Neuronal stem cell (in vitro differentiated cells): ENCODE measurements at regions not wholly inside any gene's neighbourhood (a gene's known extent, or its start where the extent isn't known, plus 50 kb on each side); places are given as distances from the start of the nearest gene placed in this dataset.

Experiments
- DNase-seq: peaks from one replicate; pipeline ENCODE4 v3.0.0-alpha.2; 2013; ENCODE audit warnings: low spot score
- H2AFZ ChIP-seq: one replicate; pipeline ENCODE4 v1.6.1; 2013; ENCODE audit warnings: mild to moderate bottlenecking, low read length, inconsistent platforms
- H2AK5ac ChIP-seq: 2 replicates; pipeline ENCODE4 v1.6.1; 2013; ENCODE audit warnings: low read depth, mild to moderate bottlenecking, inconsistent platforms, low read length, moderate library complexity, mixed read lengths
- H2BK120ac ChIP-seq: 2 replicates; pipeline ENCODE4 v1.6.1; 2013; ENCODE audit warnings: low read depth, mild to moderate bottlenecking, inconsistent platforms, low read length, moderate library complexity, mixed read lengths
- H2BK12ac ChIP-seq: one replicate; pipeline ENCODE4 v1.6.1; 2013; ENCODE audit warnings: low read length, inconsistent platforms
- H2BK15ac ChIP-seq: 2 replicates; pipeline ENCODE4 v1.6.1; 2013; ENCODE audit warnings: mild to moderate bottlenecking, low read length, inconsistent platforms, mixed read lengths
- H2BK5ac ChIP-seq: one replicate; pipeline ENCODE4 v1.6.1; 2013; ENCODE audit warnings: inconsistent platforms, mild to moderate bottlenecking, low read length, moderate library complexity
- H3K14ac ChIP-seq: one replicate; pipeline ENCODE4 v1.6.1; 2013; ENCODE audit warnings: low read length, inconsistent platforms
- H3K18ac ChIP-seq: 2 replicates; pipeline ENCODE4 v1.6.1; 2013; ENCODE audit warnings: low read length, inconsistent platforms
- H3K23ac ChIP-seq: 2 replicates; pipeline ENCODE4 v1.6.1; 2013; ENCODE audit warnings: low read depth, mild to moderate bottlenecking, mixed read lengths, low read length, inconsistent platforms; ENCODE audit not compliant: poor library complexity
- H3K27ac ChIP-seq: replicated peaks from 3 replicates; pipeline ENCODE4 v1.5.1; 2013; ENCODE audit warnings: low read length, inconsistent platforms
- H3K27me3 ChIP-seq, 3 experiments: 2 replicates each; pipeline ENCODE4 v1.6.1; 2013; ENCODE audit warnings: low read length in 3 of 3, mild to moderate bottlenecking in 2 of 3, inconsistent platforms in 1 of 3, low read depth in 1 of 3, mixed read lengths in 1 of 3, moderate library complexity in 1 of 3; ENCODE audit not compliant: control insufficient read depth in 3 of 3, insufficient read depth in 3 of 3
- H3K36me3 ChIP-seq, 2 donors: replicated peaks in 1 of 2; 2 replicates each; pipeline ENCODE4 v1.6.1; 2013; ENCODE audit warnings: low read length in 2 of 2; ENCODE audit not compliant: control insufficient read depth in 2 of 2, insufficient read depth in 2 of 2
- H3K4ac ChIP-seq: 2 replicates; pipeline ENCODE4 v1.6.1; 2013; ENCODE audit warnings: inconsistent platforms, mild to moderate bottlenecking, low read length, moderate library complexity
- H3K4me1 ChIP-seq, 2 donors: 1 replicate in 1 of 2; 2 replicates in 1 of 2; pipeline ENCODE4 v1.6.1; 2013; ENCODE audit warnings: low read length in 2 of 2, low read depth in 1 of 2; ENCODE audit not compliant: control insufficient read depth in 2 of 2, insufficient read depth in 1 of 2
- H3K4me2 ChIP-seq: one replicate; pipeline ENCODE4 v1.6.1; 2013; ENCODE audit warnings: mild to moderate bottlenecking, low read length, inconsistent platforms; ENCODE audit not compliant: insufficient read depth, poor library complexity, severe bottlenecking
- H3K4me3 ChIP-seq, 2 donors: 2 replicates each; pipeline ENCODE4 v1.5.1; 2013; ENCODE audit warnings: low read length in 2 of 2, mild to moderate bottlenecking in 2 of 2, inconsistent platforms in 1 of 2, moderate library complexity in 1 of 2
- H3K79me1 ChIP-seq: one replicate; pipeline ENCODE4 v1.6.1; 2013; ENCODE audit warnings: low read depth, mild to moderate bottlenecking, inconsistent platforms, low read length, moderate library complexity
- H3K9ac ChIP-seq: one replicate; pipeline ENCODE4 v1.6.1; 2013; ENCODE audit warnings: mild to moderate bottlenecking, low read depth, low read length, inconsistent platforms; ENCODE audit not compliant: poor library complexity
- H3K9me3 ChIP-seq, 2 donors: replicated peaks in 1 of 2; 2 replicates each; pipeline versions ENCODE3 to v1.6.1; 2013; ENCODE audit warnings: low read length in 2 of 2, mild to moderate bottlenecking in 2 of 2, inconsistent platforms in 1 of 2, low read depth in 1 of 2, mixed read lengths in 1 of 2, moderate library complexity in 1 of 2; ENCODE audit not compliant: control insufficient read depth in 2 of 2, insufficient read depth in 1 of 2
- H4K8ac ChIP-seq: one replicate; pipeline ENCODE4 v1.6.1; 2013; ENCODE audit warnings: low read depth, mild to moderate bottlenecking, inconsistent platforms, low read length, moderate library complexity
- H4K91ac ChIP-seq: one replicate; pipeline ENCODE4 v1.6.1; 2013; ENCODE audit warnings: low read length, low read depth, mild to moderate bottlenecking, inconsistent platforms; ENCODE audit not compliant: poor library complexity
- WGBS, 2 donors: extraction: QIAGEN DNeasy Blood & Tissue Kit; methylation state at CpG; one replicate each; pipeline ENCODE4 v1.1.7; 2013; ENCODE audit warnings: missing lambda C conversion rate in 2 of 2, mixed read lengths in 1 of 2; ENCODE audit not compliant: insufficient read length in 2 of 2, insufficient replicate concordance in 1 of 2; ENCODE audit errors: extremely low coverage in 2 of 2; 5-methylcytosine and 5-hydroxymethylcytosine counted together

DNA sequence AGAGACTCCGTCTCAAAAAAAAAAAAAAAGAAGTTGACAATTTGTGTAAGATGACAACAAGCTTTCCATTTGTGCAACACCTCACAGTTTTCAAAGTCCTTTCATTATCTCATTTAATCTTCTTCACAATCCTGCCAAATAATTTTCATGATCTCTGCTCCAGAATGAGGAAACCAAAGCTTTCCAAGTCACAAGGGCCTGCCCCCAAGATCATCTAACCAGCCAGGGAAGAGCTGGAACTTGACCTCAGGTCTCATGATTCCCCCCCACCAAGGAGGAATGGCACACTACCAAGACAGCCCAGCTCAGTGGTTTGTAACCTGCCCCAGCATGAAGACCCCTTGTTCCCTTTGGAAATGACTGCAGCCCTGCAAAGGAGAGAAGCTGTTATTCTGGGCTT is 74.0 kb upstream of the PIM1 start:
- H4K91ac ChIP-seq = no peak overlapping the region
- no peak overlapping the region for H2BK5ac ChIP-seq
- no peaks in the 10 kb centered on the region for H3K9me3 ChIP-seq
- no peak overlapping the region for H4K8ac ChIP-seq
- H3K27me3 ChIP-seq = peaks cover 0 to 2% (median 0%) of the 10 kb centered on the region in 3 experiments
- H3K23ac ChIP-seq = no peak overlapping the region
- H3K9ac ChIP-seq = no peak overlapping the region
- no peak overlapping the region for H3K27ac ChIP-seq
- no peak overlapping the region for H2BK120ac ChIP-seq
- H3K18ac ChIP-seq = no peak overlapping the region
- peaks cover 1 to 3% of the 10 kb centered on the region in 2 donors for H3K4me1 ChIP-seq
- no peak overlapping the region for H2BK15ac ChIP-seq
- H2AK5ac ChIP-seq = no peak overlapping the region
- no peaks in the 10 kb centered on the region for H3K79me1 ChIP-seq
- no peak overlapping the region for H3K14ac ChIP-seq
- H2BK12ac ChIP-seq = no peak overlapping the region
- H3K4me2 ChIP-seq = no peak overlapping the region
- H3K4ac ChIP-seq = no peak overlapping the region
- H3K36me3 ChIP-seq = no peaks in the 10 kb centered on the region
- no peak for DNase-seq
- H2AFZ ChIP-seq = peak overlapping the region; percentile 12
- H3K4me3 ChIP-seq = no peak overlapping the region
- no CpG with 5 or more reads among the region's 1 CpG for WGBS, 2 donors

DNA sequence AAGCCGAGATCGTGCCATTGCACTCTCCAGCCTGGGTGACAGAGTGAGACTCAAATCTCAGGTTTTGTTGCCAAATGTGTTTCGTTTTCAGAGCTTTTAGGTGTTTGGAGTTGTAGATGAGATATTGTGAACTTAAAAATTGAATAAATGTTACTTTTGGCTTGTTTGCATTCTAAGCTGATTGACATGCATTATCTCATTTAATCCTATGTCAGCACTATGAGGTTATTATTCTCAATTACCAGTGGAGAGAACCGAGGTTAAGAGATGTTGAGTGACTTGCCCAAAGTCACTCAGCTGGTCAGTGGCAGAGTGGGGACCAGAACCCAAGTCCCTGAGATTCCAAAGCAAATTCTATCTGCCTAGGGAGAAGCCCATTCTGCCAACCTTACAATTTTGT is 72.6 kb upstream of the PIM1 start:
- Histone ChIP-seq H4K8ac (no peak overlapping the region), H3K4me2 (no peak overlapping the region), H3K27ac (no peak overlapping the region), H3K4me3 (no peak overlapping the region), H2AFZ (no peak overlapping the region), H3K27me3 (peaks cover 0 to 3% (median 0%) of the 10 kb centered on the region in 3 experiments), H3K9ac (no peak overlapping the region), H2BK5ac (no peak overlapping the region), H3K9me3 (no peaks in the 10 kb centered on the region), H2BK15ac (no peak overlapping the region), H3K4me1 (peaks cover 11% of the 10 kb centered on the region in 2 donors), H3K18ac (no peak overlapping the region), H3K14ac (no peak overlapping the region), H2AK5ac (no peak overlapping the region), H3K79me1 (no peaks in the 10 kb centered on the region), H3K36me3 (no peaks in the 10 kb centered on the region), H3K4ac (no peak overlapping the region), H2BK12ac (no peak overlapping the region), H2BK120ac (no peak overlapping the region), H3K23ac (no peak overlapping the region), H4K91ac (no peak overlapping the region)
- DNase-seq = no peak
- no CpG with 5 or more reads among the region's 4 CpGs for WGBS, 2 donors

DNA sequence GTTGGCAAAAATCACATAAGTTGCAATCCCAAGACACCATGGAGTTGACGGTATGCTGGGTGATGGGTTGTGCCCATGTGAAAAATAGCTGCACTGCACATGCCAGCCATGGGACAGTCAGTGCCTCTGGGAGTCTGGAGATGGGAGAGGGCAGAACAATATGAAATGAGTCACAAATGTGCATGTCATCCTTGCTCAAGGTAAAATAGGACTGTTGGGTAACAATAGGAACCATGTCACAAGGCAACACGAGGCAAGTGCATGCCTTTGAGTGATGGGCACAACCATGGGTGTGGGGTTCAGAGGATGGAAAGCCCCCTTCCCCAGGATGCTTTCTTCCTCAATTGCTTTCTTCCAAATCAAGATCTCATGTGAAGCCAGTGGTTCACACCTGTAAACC is 70.5 kb upstream of the PIM1 start:
- no peak overlapping the region for H3K9ac ChIP-seq
- H4K91ac ChIP-seq = no peak overlapping the region
- H4K8ac ChIP-seq = no peak overlapping the region
- no peak overlapping the region for H2AK5ac ChIP-seq
- no peak overlapping the region for H2BK15ac ChIP-seq
- WGBS, 2 donors = no CpG with 5 or more reads among the region's 2 CpGs
- H3K4ac ChIP-seq = no peak overlapping the region
- no peak overlapping the region for H3K14ac ChIP-seq
- H3K4me1 ChIP-seq = peaks cover 20 to 26% of the 10 kb centered on the region in 2 donors
- no peaks in the 10 kb centered on the region for H3K9me3 ChIP-seq
- peaks cover 0 to 3% (median 0%) of the 10 kb centered on the region in 3 experiments for H3K27me3 ChIP-seq
- no peaks in the 10 kb centered on the region for H3K36me3 ChIP-seq
- H3K23ac ChIP-seq = no peak overlapping the region
- no peak for DNase-seq
- H3K4me2 ChIP-seq = no peak overlapping the region
- no peak overlapping the region for H3K4me3 ChIP-seq
- H2AFZ ChIP-seq = no peak overlapping the region
- H3K27ac ChIP-seq = no peak overlapping the region
- no peaks in the 10 kb centered on the region for H3K79me1 ChIP-seq
- H3K18ac ChIP-seq = no peak overlapping the region
- no peak overlapping the region for H2BK5ac ChIP-seq
- no peak overlapping the region for H2BK120ac ChIP-seq
- H2BK12ac ChIP-seq = no peak overlapping the region

DNA sequence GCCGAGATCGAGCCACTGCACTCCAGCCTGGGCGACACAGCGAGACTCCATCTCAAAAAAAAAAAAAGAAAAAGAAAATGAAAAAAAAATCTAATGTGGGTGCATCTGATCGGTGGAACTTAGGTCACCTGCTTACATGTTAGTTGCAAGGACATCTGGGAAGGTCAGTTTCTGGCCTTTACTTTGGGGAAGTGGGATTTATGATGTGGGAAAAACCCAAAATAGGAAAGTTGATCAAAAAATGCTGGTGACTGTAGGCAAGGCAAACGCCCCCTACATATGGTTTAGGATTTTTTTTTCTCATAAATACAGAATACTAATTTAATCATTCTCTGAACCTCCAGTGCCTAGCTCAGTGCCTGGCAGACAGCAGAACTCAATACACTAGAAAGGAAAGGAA is 69.2 kb upstream of the PIM1 start:
- no CpG with 5 or more reads among the region's 6 CpGs for WGBS, 2 donors
- Histone ChIP-seq H3K27me3 (peaks cover 0 to 3% (median 0%) of the 10 kb centered on the region in 3 experiments), H3K27ac (no peak overlapping the region)

More for the DNA sequence above, 69.2 kb upstream of the PIM1 start:
- Histone ChIP-seq H3K4me1 (peaks cover 29 to 39% of the 10 kb centered on the region in 2 donors), H2BK15ac (no peak overlapping the region), H3K9me3 (no peaks in the 10 kb centered on the region), H3K36me3 (no peaks in the 10 kb centered on the region), H2BK5ac (no peak overlapping the region), H3K79me1 (no peaks in the 10 kb centered on the region), H2AFZ (no peak overlapping the region), H2BK120ac (no peak overlapping the region), H3K4ac (no peak overlapping the region), H3K4me2 (no peak overlapping the region), H3K9ac (no peak overlapping the region), H3K4me3 (no peak overlapping the region), H3K23ac (no peak overlapping the region), H2AK5ac (no peak overlapping the region), H3K18ac (no peak overlapping the region), H4K91ac (no peak overlapping the region), H3K14ac (no peak overlapping the region), H2BK12ac (no peak overlapping the region), H4K8ac (no peak overlapping the region)
- no peak for DNase-seq
